ENCODE measurements at regions not wholly inside any gene's neighbourhood (a gene's known extent, or its start where the extent isn't known, plus 50 kb on each side); places are given as distances from the start of the nearest gene placed in this dataset.

DNA sequence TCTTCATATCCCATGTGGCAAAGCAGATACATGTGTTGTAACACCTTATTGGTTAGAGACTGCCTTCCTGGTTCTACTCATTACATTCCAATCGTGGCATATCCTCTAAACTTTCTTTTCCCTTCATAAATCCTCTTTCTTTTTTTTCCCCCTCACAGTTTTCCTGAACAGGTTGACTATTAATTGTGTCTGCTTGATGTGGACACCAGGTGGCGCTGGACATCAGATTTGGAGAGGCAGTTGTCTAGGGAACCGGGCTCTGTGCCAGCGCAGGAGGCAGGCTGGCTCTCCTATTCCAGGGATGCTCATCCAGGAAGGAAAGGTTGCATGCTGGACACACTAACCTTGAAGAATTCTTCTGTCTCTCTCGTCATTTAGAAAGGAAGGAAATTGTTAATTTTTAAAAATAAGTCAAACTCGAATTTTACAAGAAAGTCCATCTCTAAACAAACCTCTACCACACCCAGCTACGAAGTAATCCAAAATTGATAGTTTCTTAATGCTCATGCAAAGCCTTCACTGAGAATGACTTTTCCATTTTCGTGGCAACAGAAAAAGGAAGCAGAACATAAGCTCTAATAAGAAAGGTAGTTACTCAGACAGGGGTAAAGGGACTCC, 59.4 kb upstream of the ASB17 start:
- H3K36me3 ChIP-seq = no peaks in the 10 kb centered on the region
- DNase-seq (ENCODE audit: low read depth in 1 of 2, low spot score in 1 of 2) = peak; percentile 91 to 93
- H3K27ac ChIP-seq = no peak overlapping the region
- TF ChIP-seq, protein P1, sequence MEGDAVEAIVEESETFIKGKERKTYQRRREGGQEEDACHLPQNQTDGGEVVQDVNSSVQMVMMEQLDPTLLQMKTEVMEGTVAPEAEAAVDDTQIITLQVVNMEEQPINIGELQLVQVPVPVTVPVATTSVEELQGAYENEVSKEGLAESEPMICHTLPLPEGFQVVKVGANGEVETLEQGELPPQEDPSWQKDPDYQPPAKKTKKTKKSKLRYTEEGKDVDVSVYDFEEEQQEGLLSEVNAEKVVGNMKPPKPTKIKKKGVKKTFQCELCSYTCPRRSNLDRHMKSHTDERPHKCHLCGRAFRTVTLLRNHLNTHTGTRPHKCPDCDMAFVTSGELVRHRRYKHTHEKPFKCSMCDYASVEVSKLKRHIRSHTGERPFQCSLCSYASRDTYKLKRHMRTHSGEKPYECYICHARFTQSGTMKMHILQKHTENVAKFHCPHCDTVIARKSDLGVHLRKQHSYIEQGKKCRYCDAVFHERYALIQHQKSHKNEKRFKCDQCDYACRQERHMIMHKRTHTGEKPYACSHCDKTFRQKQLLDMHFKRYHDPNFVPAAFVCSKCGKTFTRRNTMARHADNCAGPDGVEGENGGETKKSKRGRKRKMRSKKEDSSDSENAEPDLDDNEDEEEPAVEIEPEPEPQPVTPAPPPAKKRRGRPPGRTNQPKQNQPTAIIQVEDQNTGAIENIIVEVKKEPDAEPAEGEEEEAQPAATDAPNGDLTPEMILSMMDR (IDR thresholded peaks at IDR 0.05; ENCODE audit: low read depth, low read length) = peak; percentile 86
- peaks cover 4% of the 10 kb centered on the region for H3K4me1 ChIP-seq (ENCODE audit: low read depth)
- H3K9me3 ChIP-seq (ENCODE audit: low read depth) = no peaks in the 10 kb centered on the region
- H3K4me3 ChIP-seq = no peak overlapping the region
- H3K27me3 ChIP-seq = peaks cover 6% of the 10 kb centered on the region

DNA sequence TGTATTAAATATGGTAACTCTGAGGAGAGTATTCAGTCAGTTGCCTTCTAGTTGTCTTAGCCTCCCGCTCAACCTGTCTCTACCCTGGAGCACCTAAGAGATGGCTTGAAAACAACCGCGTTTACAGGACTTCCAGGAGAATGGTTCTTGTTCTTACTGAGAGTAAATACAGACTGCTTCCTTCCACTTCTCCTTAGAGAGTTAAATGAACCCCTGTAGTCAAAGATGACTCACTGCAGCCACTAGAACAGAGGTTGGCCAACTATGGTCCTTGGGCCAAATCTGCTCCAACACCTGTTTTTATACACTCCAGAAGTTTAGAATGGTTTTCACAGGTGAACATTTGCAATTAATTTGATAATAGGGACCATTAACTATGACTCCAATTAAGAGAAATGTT, 60.1 kb upstream of the ASB17 start:
- DNase-seq (ENCODE audit: low read depth in 1 of 2, low spot score in 1 of 2) = no peak
- Histone ChIP-seq H3K4me3 (no peak overlapping the region), H3K27ac (no peak overlapping the region), H3K27me3 (peaks cover 6% of the 10 kb centered on the region), H3K9me3 (ENCODE audit: low read depth) (no peaks in the 10 kb centered on the region), H3K4me1 (ENCODE audit: low read depth) (peaks cover 4% of the 10 kb centered on the region), H3K36me3 (no peaks in the 10 kb centered on the region)
- TF ChIP-seq, protein P1 (IDR thresholded peaks at IDR 0.05; ENCODE audit: low read depth, low read length) = no peak

DNA sequence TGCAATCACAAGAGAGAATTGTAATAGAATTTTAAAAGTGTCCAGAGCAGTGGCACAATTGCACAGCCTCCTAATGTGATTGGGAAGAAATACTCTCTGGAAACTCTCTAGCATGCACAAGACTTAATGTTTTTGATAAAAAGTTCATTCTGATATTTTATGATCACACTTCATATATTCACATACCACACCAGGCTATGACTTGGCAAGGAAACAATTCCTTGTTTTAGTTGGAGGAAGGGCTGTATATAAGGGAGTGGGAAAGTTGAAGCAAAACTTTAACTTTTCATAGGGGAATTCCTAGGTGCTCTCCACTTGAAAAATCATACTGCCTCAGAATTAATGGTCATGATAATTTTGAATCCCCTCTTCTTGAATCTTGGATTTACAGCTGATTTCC, 61.5 kb upstream of the ASB17 start:
- Histone ChIP-seq H3K36me3 (no peaks in the 10 kb centered on the region), H3K4me3 (no peak overlapping the region), H3K27ac (no peak overlapping the region), H3K9me3 (ENCODE audit: low read depth) (no peaks in the 10 kb centered on the region), H3K4me1 (ENCODE audit: low read depth) (peaks cover 4% of the 10 kb centered on the region), H3K27me3 (peaks cover 6% of the 10 kb centered on the region)
- DNase-seq (ENCODE audit: low read depth in 1 of 2, low spot score in 1 of 2) = no peak
- TF ChIP-seq, protein P1 (IDR thresholded peaks at IDR 0.05; ENCODE audit: low read depth, low read length) = no peak

DNA sequence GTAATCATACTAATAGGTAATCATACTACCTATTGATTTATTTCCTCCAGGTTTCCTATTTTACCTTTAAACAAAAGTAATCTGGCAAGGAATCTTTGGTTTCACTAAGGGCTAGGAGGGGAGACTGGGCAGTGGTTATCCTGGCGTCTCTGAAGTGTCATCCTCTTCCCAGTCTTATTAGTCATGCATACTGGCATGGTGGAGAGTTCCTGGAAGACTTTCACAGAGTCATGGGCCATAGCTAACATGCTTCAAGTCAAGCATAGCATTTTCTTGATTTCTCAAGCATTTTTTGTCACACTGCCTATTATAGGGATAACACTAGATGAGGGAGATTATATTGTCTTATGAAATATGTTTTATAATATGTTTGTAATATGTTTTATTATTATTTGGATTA, 64.0 kb upstream of the ASB17 start:
- H3K27ac ChIP-seq = no peak overlapping the region
- no peaks in the 10 kb centered on the region for H3K36me3 ChIP-seq
- H3K9me3 ChIP-seq (ENCODE audit: low read depth) = no peaks in the 10 kb centered on the region
- TF ChIP-seq, protein P1 (IDR thresholded peaks at IDR 0.05; ENCODE audit: low read depth, low read length) = no peak
- peak in 1 of 2 donors; percentile 3 for DNase-seq (ENCODE audit: low read depth in 1 of 2, low spot score in 1 of 2)
- H3K4me3 ChIP-seq = no peak overlapping the region
- no peaks in the 10 kb centered on the region for H3K27me3 ChIP-seq
- peaks cover 4% of the 10 kb centered on the region for H3K4me1 ChIP-seq (ENCODE audit: low read depth)

DNA sequence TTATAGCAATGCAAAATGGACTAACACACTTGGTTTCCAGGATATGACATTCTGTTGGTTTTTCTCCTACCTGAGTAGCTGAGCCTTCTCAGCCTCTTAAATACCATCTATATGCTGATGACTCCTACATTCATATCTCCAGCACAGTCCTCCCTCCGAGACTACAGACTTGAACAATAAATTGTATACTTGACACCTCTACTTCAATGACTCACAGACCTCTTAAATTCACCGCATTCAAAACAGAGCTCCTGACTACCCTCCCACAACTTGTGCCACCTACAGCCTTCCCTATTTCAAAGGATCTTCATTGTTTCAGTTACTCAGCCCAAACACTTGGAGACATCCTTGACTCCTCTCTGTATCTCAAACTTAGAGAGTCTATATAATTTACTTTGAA, 66.8 kb upstream of the ASB17 start:
- Histone ChIP-seq H3K27me3 (no peaks in the 10 kb centered on the region), H3K9me3 (ENCODE audit: low read depth) (no peaks in the 10 kb centered on the region), H3K27ac (no peak overlapping the region), H3K4me3 (no peak overlapping the region), H3K4me1 (ENCODE audit: low read depth) (peaks cover 4% of the 10 kb centered on the region), H3K36me3 (no peaks in the 10 kb centered on the region)
- DNase-seq (ENCODE audit: low read depth in 1 of 2, low spot score in 1 of 2) = no peak
- TF ChIP-seq, protein P1 (IDR thresholded peaks at IDR 0.05; ENCODE audit: low read depth, low read length) = no peak

Data from cardiac muscle cell (in vitro differentiated cells and primary cell).